Activated naive CD4-positive, alpha-beta T cell treated with anti-CD3 and anti-CD28 coated beads for 36 hours (primary cell): ENCODE measurements at regions not wholly inside any gene's neighbourhood (a gene's known extent, or its start where the extent isn't known, plus 50 kb on each side); places are given as distances from the start of the nearest gene placed in this dataset.
"Not testable (repeated sequence)": the region's sequence is repeated elsewhere in the genome, so short reads cannot be mapped to it uniquely, and the experiment has no call there.

Source experiments
- CTCF ChIA-PET: fragments of 350-600 bp; sonication (Branson Sonifier 250); formaldehyde crosslinking; loops from one replicate; lab custom pipeline; 2021; ENCODE audit warnings: antibody characterized with exemption; lab: Charles Lee
- DNase-seq: peaks from one replicate; pipeline ENCODE4 v3.0.0-alpha.2; 2020
- H3K27ac Mint-ChIP-seq: one replicate; pipeline ENCODE4 v1.8.0; 2021; ENCODE audit warnings: mild to moderate bottlenecking, mixed read lengths
- H3K27me3 Mint-ChIP-seq: one replicate; pipeline ENCODE4 v1.8.0; 2021; ENCODE audit warnings: low read depth, mixed read lengths
- H3K36me3 Mint-ChIP-seq: one replicate; pipeline ENCODE4 v1.8.0; 2021; ENCODE audit warnings: low read depth, mixed read lengths
- H3K4me1 Mint-ChIP-seq: one replicate; pipeline ENCODE4 v1.8.0; 2021; ENCODE audit warnings: low read depth, mixed read lengths
- H3K4me3 Mint-ChIP-seq: one replicate; pipeline ENCODE4 v1.8.0; 2021; ENCODE audit warnings: mild to moderate bottlenecking, moderate library complexity, mixed read lengths
- H3K9me3 Mint-ChIP-seq: one replicate; pipeline ENCODE4 v1.8.0; 2021; ENCODE audit warnings: mixed read lengths
- intact Hi-C: fragments of 100-400 bp; cut with micrococcal nuclease; formaldehyde crosslinking; loops from one replicate; pipeline ENCODE4 v1.15.1; 2023

GRCh38 chr3:155995525-155996370 lies 124.6 kb upstream of the KCNAB1 start:
- Mint-ChIP-seq H3K4me3 (no peak overlapping the region), H3K4me1 (no peaks in the 10 kb centered on the region), H3K36me3 (no peaks in the 10 kb centered on the region), H3K27ac (no peak overlapping the region), H3K27me3 (no peaks in the 10 kb centered on the region), H3K9me3 (peaks cover 7% of the 10 kb centered on the region)
- DNase-seq: no peak
- CTCF ChIA-PET: no interaction called here
- intact Hi-C loops: loop anchor here (2.0 to 5.0 kb wide), 3 partner anchors 157 to 243 kb away; partner anchors contain the start of gene C3orf33

GRCh38 chr3:155996882-155997281 lies 123.5 kb upstream of the KCNAB1 start:
- H3K4me3 Mint-ChIP-seq: no peak overlapping the region
- no peaks in the 10 kb centered on the region for H3K36me3 Mint-ChIP-seq
- peaks cover 7% of the 10 kb centered on the region for H3K9me3 Mint-ChIP-seq
- CTCF ChIA-PET: no interaction called here
- no peaks in the 10 kb centered on the region for H3K4me1 Mint-ChIP-seq
- H3K27me3 Mint-ChIP-seq: no peaks in the 10 kb centered on the region
- DNase-seq: no peak
- intact Hi-C loops: loop anchor here (5.0 kb wide), 2 partner anchors 155 to 245 kb away; no protein-coding TSS in a partner anchor
- no peak overlapping the region for H3K27ac Mint-ChIP-seq

GRCh38 chr3:155998173-155998572 lies 122.2 kb upstream of the KCNAB1 start:
- not testable (repeated sequence) for H3K36me3 Mint-ChIP-seq, H3K9me3 Mint-ChIP-seq

GRCh38 chr3:156005736-156006135 lies 114.6 kb upstream of the KCNAB1 start:
- no peak overlapping the region for H3K27ac Mint-ChIP-seq
- intact Hi-C loops: no loop called here
- no peaks in the 10 kb centered on the region for H3K36me3 Mint-ChIP-seq
- peaks cover 7% of the 10 kb centered on the region for H3K27me3 Mint-ChIP-seq
- CTCF ChIA-PET: no interaction called here
- DNase-seq: no peak
- H3K4me3 Mint-ChIP-seq: no peak overlapping the region
- no peaks in the 10 kb centered on the region for H3K4me1 Mint-ChIP-seq
- no peaks in the 10 kb centered on the region for H3K9me3 Mint-ChIP-seq

More at GRCh38 chr3:155998173-155998572, 122.2 kb upstream of the KCNAB1 start:
- H3K4me3 Mint-ChIP-seq, H3K4me1 Mint-ChIP-seq, CTCF ChIA-PET, DNase-seq, H3K27me3 Mint-ChIP-seq, H3K27ac Mint-ChIP-seq: not testable (repeated sequence)
- intact Hi-C loops: loop anchor here (5.0 kb wide), 2 partner anchors 154 to 246 kb away; no protein-coding TSS in a partner anchor

- H3K27me3 Mint-ChIP-seq: peaks cover 5% of the 10 kb centered on the region
- H3K4me3 Mint-ChIP-seq: no peak overlapping the region
- no peaks in the 10 kb centered on the region for H3K36me3 Mint-ChIP-seq
- peak; percentile 24 for DNase-seq
- no peaks in the 10 kb centered on the region for H3K4me1 Mint-ChIP-seq
- intact Hi-C loops: no loop called here
- H3K9me3 Mint-ChIP-seq: no peaks in the 10 kb centered on the region
- H3K27ac Mint-ChIP-seq: no peak overlapping the region
- CTCF ChIA-PET: interaction anchor here (0.8 kb wide), 1 partner anchor 1126 kb away, joined by 3 read pairs; no protein-coding TSS in a partner anchor
Observed at GRCh38 chr3:156010829-156011228, 109.5 kb upstream of the KCNAB1 start.

GRCh38 chr3:156014489-156014888 lies 105.9 kb upstream of the KCNAB1 start:
- CTCF ChIA-PET: no interaction called here
- no peak overlapping the region for H3K4me3 Mint-ChIP-seq
- intact Hi-C loops: no loop called here
- no peaks in the 10 kb centered on the region for H3K4me1 Mint-ChIP-seq
- H3K27ac Mint-ChIP-seq: no peak overlapping the region
- DNase-seq: no peak
- no peaks in the 10 kb centered on the region for H3K9me3 Mint-ChIP-seq
- H3K27me3 Mint-ChIP-seq: peaks cover 2% of the 10 kb centered on the region
- no peaks in the 10 kb centered on the region for H3K36me3 Mint-ChIP-seq

GRCh38 chr3:156016902-156017301 lies 103.5 kb upstream of the KCNAB1 start:
- Mint-ChIP-seq H3K36me3 (no peaks in the 10 kb centered on the region), H3K4me1 (no peaks in the 10 kb centered on the region), H3K27me3 (no peaks in the 10 kb centered on the region), H3K4me3 (no peak overlapping the region), H3K9me3 (no peaks in the 10 kb centered on the region), H3K27ac (no peak overlapping the region)
- CTCF ChIA-PET: interaction anchor here (1.1 kb wide), 2 partner anchors 28 to 211 kb away, joined by 3 read pairs; partner anchors contain the start of gene C3orf33
- intact Hi-C loops: no loop called here
- no peak for DNase-seq

GRCh38 chr3:156017352-156018030 lies 102.9 kb upstream of the KCNAB1 start:
- H3K27me3 Mint-ChIP-seq: no peaks in the 10 kb centered on the region
- no peaks in the 10 kb centered on the region for H3K4me1 Mint-ChIP-seq
- no peak overlapping the region for H3K4me3 Mint-ChIP-seq
- intact Hi-C loops: no loop called here
- CTCF ChIA-PET: interaction anchor here (1.1 kb wide), 2 partner anchors 28 to 211 kb away, joined by 3 read pairs; partner anchors contain the start of gene C3orf33
- H3K9me3 Mint-ChIP-seq: no peaks in the 10 kb centered on the region
- no peak overlapping the region for H3K27ac Mint-ChIP-seq
- no peaks in the 10 kb centered on the region for H3K36me3 Mint-ChIP-seq
- DNase-seq: no peak

GRCh38 chr3:156024904-156025533 lies 95.4 kb upstream of the KCNAB1 start:
- CTCF ChIA-PET: no interaction called here
- intact Hi-C loops: no loop called here
- peaks cover 6% of the 10 kb centered on the region for H3K27me3 Mint-ChIP-seq
- H3K9me3 Mint-ChIP-seq: no peaks in the 10 kb centered on the region
- no peak overlapping the region for H3K4me3 Mint-ChIP-seq
- no peak for DNase-seq
- no peak overlapping the region for H3K27ac Mint-ChIP-seq
- H3K4me1 Mint-ChIP-seq: no peaks in the 10 kb centered on the region
- no peaks in the 10 kb centered on the region for H3K36me3 Mint-ChIP-seq

GRCh38 chr3:156029208-156029607 lies 91.2 kb upstream of the KCNAB1 start:
- CTCF ChIA-PET: interaction anchor here (1.3 kb wide), 1 partner anchor 101 kb away, joined by 3 read pairs; no protein-coding TSS in a partner anchor
- H3K36me3 Mint-ChIP-seq: no peaks in the 10 kb centered on the region
- peaks cover 6% of the 10 kb centered on the region for H3K27me3 Mint-ChIP-seq
- no peak for DNase-seq
- H3K4me1 Mint-ChIP-seq: no peaks in the 10 kb centered on the region
- H3K4me3 Mint-ChIP-seq: no peak overlapping the region
- intact Hi-C loops: no loop called here
- no peak overlapping the region for H3K27ac Mint-ChIP-seq
- H3K9me3 Mint-ChIP-seq: no peaks in the 10 kb centered on the region

GRCh38 chr3:156030723-156031122 lies 89.7 kb upstream of the KCNAB1 start:
- H3K27ac Mint-ChIP-seq: no peak overlapping the region
- no peaks in the 10 kb centered on the region for H3K9me3 Mint-ChIP-seq
- no peaks in the 10 kb centered on the region for H3K4me1 Mint-ChIP-seq
- intact Hi-C loops: no loop called here
- H3K36me3 Mint-ChIP-seq: no peaks in the 10 kb centered on the region
- peaks cover 2% of the 10 kb centered on the region for H3K27me3 Mint-ChIP-seq
- H3K4me3 Mint-ChIP-seq: no peak overlapping the region
- DNase-seq: no peak
- CTCF ChIA-PET: no interaction called here

GRCh38 chr3:156033428-156033827 lies 87.0 kb upstream of the KCNAB1 start:
- Mint-ChIP-seq H3K4me3 (no peak overlapping the region), H3K27ac (no peak overlapping the region), H3K9me3 (no peaks in the 10 kb centered on the region), H3K36me3 (no peaks in the 10 kb centered on the region), H3K4me1 (no peaks in the 10 kb centered on the region), H3K27me3 (no peaks in the 10 kb centered on the region)
- intact Hi-C loops: no loop called here
- no peak for DNase-seq
- CTCF ChIA-PET: interaction anchor here (2.1 kb wide), 1 partner anchor 10 kb away, joined by 11 read pairs; no protein-coding TSS in a partner anchor
